H9 (cell line): ENCODE measurements at regions not wholly inside any gene's neighbourhood (a gene's known extent, or its start where the extent isn't known, plus 50 kb on each side); places are given as distances from the start of the nearest gene placed in this dataset.

Experiments
- DNase-seq: peaks from one replicate; pipeline ENCODE4 v3.0.0-alpha.2; 2017
- H2AFZ ChIP-seq: one replicate; pipeline ENCODE4 v1.6.1; 2013; ENCODE audit warnings: mild to moderate bottlenecking, low read length, control low read depth, moderate library complexity
- H2AK5ac ChIP-seq: 2 replicates; pipeline ENCODE4 v1.6.1; 2013; ENCODE audit warnings: low read length, control low read depth, mixed read lengths; ENCODE audit not compliant: insufficient read length
- H2BK120ac ChIP-seq: one replicate; pipeline ENCODE4 v1.6.1; 2013; ENCODE audit warnings: low read depth, mild to moderate bottlenecking, low read length, control low read depth, inconsistent platforms; ENCODE audit not compliant: poor library complexity, severe bottlenecking
- H2BK12ac ChIP-seq: 2 replicates; pipeline ENCODE4 v1.6.1; 2013; ENCODE audit warnings: low read length, control low read depth, mixed read lengths, low read depth; ENCODE audit not compliant: insufficient read length
- H2BK15ac ChIP-seq: 2 replicates; pipeline ENCODE4 v1.6.1; 2013; ENCODE audit warnings: low read depth, low read length, control low read depth
- H2BK20ac ChIP-seq: one replicate; pipeline ENCODE4 v1.6.1; 2013; ENCODE audit warnings: low read depth, mild to moderate bottlenecking, low read length, control low read depth, inconsistent platforms; ENCODE audit not compliant: poor library complexity, severe bottlenecking
- H2BK5ac ChIP-seq: 2 replicates; pipeline ENCODE4 v1.6.1; 2013; ENCODE audit warnings: low read length, control low read depth, mixed read lengths; ENCODE audit not compliant: insufficient read length
- H3K14ac ChIP-seq: 2 replicates; pipeline ENCODE4 v1.6.1; 2013; ENCODE audit warnings: low read length, control low read depth; ENCODE audit not compliant: insufficient read depth
- H3K18ac ChIP-seq: 2 replicates; pipeline ENCODE4 v1.6.1; 2013; ENCODE audit warnings: low read depth, mild to moderate bottlenecking, mixed read lengths, low read length, control low read depth; ENCODE audit not compliant: insufficient read length
- H3K23ac ChIP-seq: 2 replicates; pipeline ENCODE4 v1.6.1; 2013; ENCODE audit warnings: low read length, control low read depth, mixed read lengths, low read depth; ENCODE audit not compliant: insufficient read length
- H3K23me2 ChIP-seq: 2 replicates; pipeline ENCODE4 v1.6.1; 2013; ENCODE audit warnings: low read depth, mild to moderate bottlenecking, mixed read lengths, low read length, control low read depth; ENCODE audit not compliant: insufficient read length, poor library complexity, severe bottlenecking
- H3K27ac ChIP-seq: 2 replicates; pipeline ENCODE4 v1.5.1; 2013; ENCODE audit warnings: low read length, control low read depth, mixed read lengths, low read depth; ENCODE audit not compliant: insufficient read length
- H3K27me3 ChIP-seq: 2 replicates; pipeline ENCODE4 v1.6.1; 2013; ENCODE audit warnings: low read length, control low read depth, inconsistent platforms; ENCODE audit not compliant: insufficient read depth
- H3K4ac ChIP-seq: 2 replicates; pipeline ENCODE4 v1.6.1; 2013; ENCODE audit warnings: low read depth, mild to moderate bottlenecking, control low read depth, inconsistent platforms, low read length, moderate library complexity
- H3K4me1 ChIP-seq: 2 replicates; pipeline ENCODE4 v1.6.1; 2013; ENCODE audit warnings: low read length, control low read depth, inconsistent platforms; ENCODE audit not compliant: insufficient read depth
- H3K4me2 ChIP-seq: 2 replicates; pipeline ENCODE4 v1.6.1; 2013; ENCODE audit warnings: low read length, control low read depth, mixed read lengths; ENCODE audit not compliant: insufficient read length, insufficient read depth
- H3K56ac ChIP-seq: 2 replicates; pipeline ENCODE4 v1.6.1; 2013; ENCODE audit warnings: low read depth, mild to moderate bottlenecking, mixed read lengths, low read length, control low read depth; ENCODE audit not compliant: insufficient read length
- H3K79me1 ChIP-seq: 2 replicates; pipeline ENCODE4 v1.6.1; 2013; ENCODE audit warnings: low read depth, mild to moderate bottlenecking, moderate library complexity, low read length, control low read depth, inconsistent platforms; ENCODE audit not compliant: insufficient read depth, poor library complexity, severe bottlenecking
- H3K79me2 ChIP-seq: 2 replicates; pipeline ENCODE4 v1.6.1; 2013; ENCODE audit warnings: low read length, control low read depth, inconsistent platforms; ENCODE audit not compliant: insufficient read depth
- H3K9ac ChIP-seq: 2 replicates; pipeline ENCODE4 v1.6.1; 2013; ENCODE audit warnings: low read length, control low read depth, mixed read lengths; ENCODE audit not compliant: insufficient read length; ENCODE audit errors: extremely low read depth
- H3K9me3 ChIP-seq: one replicate; pipeline ENCODE4 v1.6.1; 2013; ENCODE audit warnings: low read depth, low read length, inconsistent platforms; ENCODE audit not compliant: control insufficient read depth
- H3T11ph ChIP-seq: one replicate; pipeline ENCODE4 v1.6.1; 2013; ENCODE audit warnings: mild to moderate bottlenecking, low read length, control low read depth, inconsistent platforms
- H4K20me1 ChIP-seq: one replicate; pipeline ENCODE4 v1.6.1; 2013; ENCODE audit not compliant: control insufficient read depth, insufficient read length, insufficient read depth
- H4K5ac ChIP-seq: 2 replicates; pipeline ENCODE4 v1.6.1; 2013; ENCODE audit warnings: low read depth, mild to moderate bottlenecking, mixed read lengths, low read length, control low read depth; ENCODE audit not compliant: insufficient read length
- H4K8ac ChIP-seq: replicated peaks from 2 replicates; pipeline ENCODE4 v1.6.1; 2013; ENCODE audit warnings: low read length, control low read depth, mixed read lengths, low read depth; ENCODE audit not compliant: insufficient read length
- H4K91ac ChIP-seq: 2 replicates; pipeline ENCODE4 v1.6.1; 2013; ENCODE audit warnings: low read depth, mild to moderate bottlenecking, moderate library complexity, mixed read lengths, low read length, control low read depth; ENCODE audit not compliant: insufficient read length
- H3K27ac Mint-ChIP-seq, 3 experiments: 2 replicates in 2 of 3; 3 replicates in 1 of 3; pipeline ENCODE4 v1.8.0; 2020 to 2021; ENCODE audit warnings: mixed read lengths in 3 of 3, mild to moderate bottlenecking in 1 of 3, moderate library complexity in 1 of 3
- H3K27me3 Mint-ChIP-seq: 2 replicates; pipeline ENCODE4 v1.8.0; 2021; ENCODE audit warnings: low read depth, mild to moderate bottlenecking, moderate library complexity, mixed read lengths
- H3K36me3 Mint-ChIP-seq, 3 experiments: 2 replicates in 2 of 3; 3 replicates in 1 of 3; pipeline ENCODE4 v1.8.0; 2020 to 2021; ENCODE audit warnings: low read depth in 3 of 3, mixed read lengths in 3 of 3; ENCODE audit not compliant: insufficient read depth in 1 of 3
- H3K4me1 Mint-ChIP-seq, 2 experiments: 2 replicates each; pipeline ENCODE4 v1.8.0; 2020; ENCODE audit warnings: mixed read lengths in 2 of 2
- H3K4me3 Mint-ChIP-seq, 2 experiments: 2 replicates in 1 of 2; 3 replicates in 1 of 2; pipeline ENCODE4 v1.8.0; 2020 to 2021; ENCODE audit warnings: mild to moderate bottlenecking in 2 of 2, mixed read lengths in 2 of 2, moderate library complexity in 1 of 2
- H3K9me3 Mint-ChIP-seq, 2 experiments: 2 replicates in 1 of 2; 3 replicates in 1 of 2; pipeline ENCODE4 v1.8.0; 2020; ENCODE audit warnings: mild to moderate bottlenecking in 2 of 2, mixed read lengths in 2 of 2, moderate library complexity in 1 of 2
- CTCF ChIP-seq: fragments of 200-600 bp; sonication (generic); conservative IDR thresholded peaks from 3 replicates; pipeline ENCODE4 v1.8.0; 2021; ENCODE audit warnings: antibody characterized with exemption, mild to moderate bottlenecking
- WGBS: extraction: QIAGEN DNeasy Blood & Tissue Kit; methylation state at CpG from one replicate; pipeline ENCODE4 v1.1.7; 2013; ENCODE audit warnings: missing lambda C conversion rate, low lambda C conversion rate, mixed read lengths; ENCODE audit not compliant: insufficient read length; ENCODE audit errors: extremely low coverage; 5-methylcytosine and 5-hydroxymethylcytosine counted together

- Histone ChIP-seq H2BK12ac (no peak overlapping the region), H4K8ac (no peak overlapping the region), H4K91ac (no peak overlapping the region), H4K5ac (no peak overlapping the region), H2AFZ (no peak overlapping the region), H2BK120ac (no peak overlapping the region), H3K79me2 (no peaks in the 10 kb centered on the region), H3K4ac (no peak overlapping the region), H3K9me3 (no peaks in the 10 kb centered on the region), H3K79me1 (no peaks in the 10 kb centered on the region), H2AK5ac (no peak overlapping the region), H3K14ac (no peak overlapping the region), H3K18ac (no peak overlapping the region), H2BK20ac (no peak overlapping the region), H3K4me1 (no peaks in the 10 kb centered on the region), H3K23me2 (no peaks in the 10 kb centered on the region), H2BK15ac (no peak overlapping the region), H3K56ac (no peak overlapping the region), H3K27me3 (no peaks in the 10 kb centered on the region), H3T11ph (no peak overlapping the region), H3K4me2 (no peak overlapping the region), H3K23ac (no peak overlapping the region), H3K27ac (no peak overlapping the region), H4K20me1 (no peaks in the 10 kb centered on the region), H3K9ac (no peak overlapping the region), H2BK5ac (no peak overlapping the region)
- Mint-ChIP-seq H3K36me3 (no peaks in the 10 kb centered on the region), H3K27me3 (no peaks in the 10 kb centered on the region), H3K9me3 (no peaks in the 10 kb centered on the region), H3K4me1 (no peaks in the 10 kb centered on the region), H3K4me3 (no peak overlapping the region), H3K27ac (no peak overlapping the region)
- no peak for DNase-seq
- WGBS = no CpG with 5 or more reads among the region's 4 CpGs
- no peak for TF ChIP-seq CTCF
Observed at GRCh38 chr5:120344181-120344580, 119.9 kb upstream of the PRR16 start.
